ENCODE measurements at regions not wholly inside any gene's neighbourhood (a gene's known extent, or its start where the extent isn't known, plus 50 kb on each side); places are given as distances from the start of the nearest gene placed in this dataset.
"Not testable (repeated sequence)": the region's sequence is repeated elsewhere in the genome, so short reads cannot be mapped to it uniquely, and the experiment has no call there.

DNA sequence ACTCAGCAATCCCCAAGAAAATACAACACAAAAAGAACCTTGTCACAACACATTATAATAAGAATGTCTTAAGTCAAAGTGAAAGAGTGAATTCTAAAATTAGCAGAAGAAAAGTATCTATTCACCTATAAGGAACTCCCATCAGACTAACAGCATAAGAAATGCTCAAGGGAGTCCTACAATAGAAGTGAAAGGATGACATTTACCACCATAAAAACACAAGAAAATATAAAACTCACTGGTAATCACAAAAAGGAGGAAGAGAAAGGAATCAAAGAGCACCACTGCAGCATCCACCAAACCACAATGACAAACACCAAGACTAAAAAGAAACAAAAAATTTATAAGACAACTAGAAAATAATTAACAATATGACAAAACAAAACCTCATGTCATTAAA is 257.0 kb upstream of the AGTR2 start:
- no peaks in the 10 kb centered on the region for H3K36me3 ChIP-seq
- H3K4me3 ChIP-seq = no peak overlapping the region
- H3K9me3 ChIP-seq = peaks cover 0 to 32% (median 21%) of the 10 kb centered on the region in 4 donors
- no peak overlapping the region for H3K27ac ChIP-seq
- no peak for TF ChIP-seq POLR2AphosphoS5 (IDR thresholded peaks at IDR 0.05)
- no peak for TF ChIP-seq POLR2A (IDR thresholded peaks at IDR 0.05)
- TF ChIP-seq EP300 (IDR thresholded peaks at IDR 0.05) = no peak
- no peak for TF ChIP-seq CTCF (IDR thresholded peaks at IDR 0.05)
- no peaks in the 10 kb centered on the region for H3K27me3 ChIP-seq
- intact Hi-C loops (cut with DNase I; ENCODE audit: low total_unique reads) = no loop called here
- DNase-seq = no peak
- H3K4me1 ChIP-seq = no peaks in the 10 kb centered on the region

GRCh38 chrX:115915625-115916024 is 254.9 kb upstream of the AGTR2 start:
- H3K4me3 ChIP-seq; H3K36me3 ChIP-seq; DNase-seq; intact Hi-C loops (cut with DNase I; ENCODE audit: low total_unique reads); H3K27ac ChIP-seq; H3K27me3 ChIP-seq; H3K4me1 ChIP-seq: not testable (repeated sequence)
- H3K9me3 ChIP-seq = peaks cover 0 to 44% (median 25%) of the 10 kb centered on the region in 4 donors
- 83 to 100% (median 97%) methylated on average over 2 to 3 of the region's 3 CpGs for WGBS, 5 donors

DNA sequence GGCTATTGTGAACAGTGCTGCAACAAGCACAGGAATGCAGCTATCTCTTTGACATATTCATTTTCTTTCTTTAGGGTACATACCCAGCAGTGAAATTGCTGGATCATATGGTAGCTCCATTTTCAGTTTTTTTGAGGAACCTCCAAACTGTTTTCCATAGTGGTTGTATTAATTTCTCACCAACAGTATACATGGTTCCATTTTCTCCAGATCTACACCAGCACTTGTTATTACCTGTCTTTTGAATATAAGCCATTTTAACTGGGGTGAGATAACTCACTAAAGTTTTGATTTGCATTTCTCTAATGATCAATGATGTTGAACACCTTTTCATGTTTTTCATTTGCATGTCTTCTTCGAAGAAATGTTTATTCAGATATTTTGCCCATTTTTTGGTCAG is 241.1 kb upstream of the AGTR2 start:
- Histone ChIP-seq H3K36me3 (no peaks in the 10 kb centered on the region), H3K27me3 (peaks cover 0 to 3% (median 0%) of the 10 kb centered on the region in 3 donors), H3K4me3 (no peak overlapping the region), H3K9me3 (peaks cover 0 to 53% (median 49%) of the 10 kb centered on the region in 4 donors), H3K4me1 (no peaks in the 10 kb centered on the region), H3K27ac (no peak overlapping the region)
- intact Hi-C loops (cut with DNase I; ENCODE audit: low total_unique reads) = no loop called here
- 81 to 96% (median 90%) methylated on average over 1 of the region's 1 CpG for WGBS, 5 donors
- TF ChIP-seq EP300 (IDR thresholded peaks at IDR 0.05) (no peak), POLR2A (IDR thresholded peaks at IDR 0.05) (no peak), POLR2AphosphoS5 (IDR thresholded peaks at IDR 0.05) (no peak), CTCF (IDR thresholded peaks at IDR 0.05) (no peak)
- DNase-seq = no peak

GRCh38 chrX:115936008-115936407 is 234.5 kb upstream of the AGTR2 start:
- Histone ChIP-seq H3K4me1 (peaks cover 0 to 8% (median 3%) of the 10 kb centered on the region in 4 donors), H3K36me3 (peaks cover 0 to 21% (median 6%) of the 10 kb centered on the region in 4 donors), H3K27ac (no peak overlapping the region), H3K4me3 (no peak overlapping the region), H3K27me3 (peaks cover 0 to 10% (median 0%) of the 10 kb centered on the region in 3 donors), H3K9me3 (peaks cover 0 to 24% (median 0%) of the 10 kb centered on the region in 4 donors)
- intact Hi-C loops (cut with DNase I; ENCODE audit: low total_unique reads) = no loop called here
- DNase-seq = no peak
- no peak for TF ChIP-seq POLR2A (IDR thresholded peaks at IDR 0.05)
- TF ChIP-seq CTCF (IDR thresholded peaks at IDR 0.05) = no peak
- TF ChIP-seq POLR2AphosphoS5 (IDR thresholded peaks at IDR 0.05) = no peak
- TF ChIP-seq EP300 (IDR thresholded peaks at IDR 0.05) = no peak
- 58 to 77% (median 64%) methylated on average over 4 to 5 of the region's 5 CpGs for WGBS, 5 donors

DNA sequence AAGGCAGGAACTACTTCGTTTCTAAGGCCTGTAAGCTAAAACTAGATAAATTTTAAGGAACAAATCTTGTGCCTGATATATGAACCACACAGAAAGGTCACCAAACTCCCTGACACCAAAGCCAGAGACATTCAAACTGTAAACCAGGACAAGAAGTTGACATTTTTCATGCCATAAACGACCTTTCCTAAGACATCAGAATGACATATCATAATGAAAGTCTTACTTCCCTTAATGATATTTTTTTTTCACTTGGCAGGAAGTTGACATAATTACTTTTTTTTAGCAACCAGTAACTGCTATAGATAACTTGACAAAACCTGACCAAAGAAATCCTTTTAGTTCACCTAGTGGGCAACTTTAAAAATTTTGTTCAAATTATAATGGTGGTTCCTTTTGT is 231.5 kb upstream of the AGTR2 start:
- H3K27ac ChIP-seq = no peak overlapping the region
- no peak overlapping the region for H3K4me3 ChIP-seq
- H3K27me3 ChIP-seq = peaks cover 0 to 10% (median 0%) of the 10 kb centered on the region in 3 donors
- H3K4me1 ChIP-seq = peaks cover 0 to 10% (median 3%) of the 10 kb centered on the region in 4 donors
- H3K36me3 ChIP-seq = peaks cover 0 to 21% (median 6%) of the 10 kb centered on the region in 4 donors
- H3K9me3 ChIP-seq = peaks cover 0 to 24% (median 0%) of the 10 kb centered on the region in 4 donors
- DNase-seq = no peak
- intact Hi-C loops (cut with DNase I; ENCODE audit: low total_unique reads) = no loop called here
- TF ChIP-seq EP300 (IDR thresholded peaks at IDR 0.05) (no peak), POLR2A (IDR thresholded peaks at IDR 0.05) (no peak), CTCF (IDR thresholded peaks at IDR 0.05) (no peak), POLR2AphosphoS5 (IDR thresholded peaks at IDR 0.05) (no peak)
- 44 to 63% (median 46%) methylated on average over 2 of the region's 2 CpGs for WGBS, 5 donors

All from stomach (tissue), 8 donors.